HG02970 (cell line): ENCODE measurements at regions not wholly inside any gene's neighbourhood (a gene's known extent, or its start where the extent isn't known, plus 50 kb on each side); places are given as distances from the start of the nearest gene placed in this dataset.
"Not testable (repeated sequence)": the region's sequence is repeated elsewhere in the genome, so short reads cannot be mapped to it uniquely, and the experiment has no call there.

Experiments
- ATAC-seq: cut with Tn5 transposase; IDR thresholded peaks from one replicate; pipeline ENCODE4 v1.9.1; 2021; ENCODE audit warnings: mild to moderate bottlenecking, moderate library complexity, moderate number of reproducible peaks; ENCODE audit not compliant: unreplicated experiment, low FRiP score

GRCh38 chrX:39253551-39253950 is 452.3 kb downstream of the MID1IP1 start:
- no peak for ATAC-seq

- no peak for ATAC-seq
These were observed 457.1 kb downstream of the MID1IP1 start for GRCh38 chrX:39258331-39258730.

DNA sequence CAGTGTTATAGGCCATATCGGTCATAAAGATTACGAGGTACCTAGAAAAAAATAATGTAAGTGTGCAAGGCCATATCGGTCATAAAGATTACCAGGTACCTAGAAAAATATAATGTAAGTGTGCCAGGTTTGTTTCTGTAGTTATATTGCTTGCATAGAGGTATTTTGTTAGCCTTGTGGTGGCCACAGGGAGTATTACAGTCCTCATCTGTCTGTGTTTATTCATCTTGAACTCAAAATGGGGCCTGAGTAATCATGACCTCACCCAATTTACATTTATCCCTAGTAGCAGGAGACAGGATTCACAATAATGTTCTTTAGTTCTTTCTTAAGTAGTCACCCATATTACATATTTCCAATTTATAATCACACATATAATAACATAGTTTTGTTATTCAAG is 459.7 kb downstream of the MID1IP1 start:
- ATAC-seq = no peak

DNA sequence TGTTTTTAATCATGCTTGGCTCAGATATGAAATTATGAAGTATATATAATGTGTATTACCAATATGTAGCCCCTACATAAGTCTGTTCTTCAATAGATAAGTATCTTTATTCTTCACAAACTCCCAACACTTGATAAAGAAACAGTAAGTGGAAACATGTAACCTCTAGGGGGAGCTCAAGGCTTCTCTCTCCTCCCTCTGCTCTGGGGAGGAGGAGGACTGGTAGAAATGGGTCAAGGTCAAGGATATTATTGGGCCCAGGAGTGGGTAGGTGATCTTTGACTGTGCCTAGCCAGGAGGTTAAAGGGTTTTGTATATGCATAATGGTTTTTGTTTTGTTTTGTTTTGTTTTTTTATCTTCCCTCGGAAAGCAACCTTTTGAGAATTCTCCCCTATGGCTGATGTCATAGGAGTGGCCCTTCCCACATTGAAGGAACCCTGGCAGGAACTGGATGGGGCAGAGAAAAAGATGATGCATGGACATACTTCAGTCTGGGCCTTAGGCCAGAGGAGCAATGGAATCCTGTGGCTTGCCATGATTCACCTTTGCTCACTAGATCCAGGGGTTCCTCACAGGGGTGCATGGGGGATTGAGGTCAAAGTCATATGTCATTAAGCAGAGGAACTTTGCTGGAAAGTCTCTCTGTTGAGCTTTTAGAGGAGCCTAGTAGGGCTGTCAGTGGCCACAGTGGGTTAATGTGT is 460.3 kb downstream of the MID1IP1 start:
- no peak for ATAC-seq

DNA sequence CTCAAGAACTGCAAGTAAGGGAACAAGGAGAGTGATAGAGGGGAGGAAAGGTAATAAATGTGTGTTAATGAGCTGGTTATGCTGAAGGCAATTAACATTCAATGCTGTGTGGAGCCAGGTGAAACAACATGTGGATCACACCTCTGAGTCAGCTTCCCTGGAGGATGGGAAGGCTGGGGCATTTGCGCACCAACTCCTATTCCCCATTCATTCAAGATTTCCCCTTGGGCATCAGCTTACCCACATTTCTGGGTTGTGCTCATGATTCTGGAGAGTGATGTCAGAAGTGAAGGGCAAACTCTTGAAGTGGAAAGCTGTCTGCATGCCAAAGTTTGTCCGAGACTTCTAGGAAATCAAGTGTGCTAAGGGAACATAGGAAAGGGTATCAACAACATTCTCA is 461.4 kb downstream of the MID1IP1 start:
- no peak for ATAC-seq

DNA sequence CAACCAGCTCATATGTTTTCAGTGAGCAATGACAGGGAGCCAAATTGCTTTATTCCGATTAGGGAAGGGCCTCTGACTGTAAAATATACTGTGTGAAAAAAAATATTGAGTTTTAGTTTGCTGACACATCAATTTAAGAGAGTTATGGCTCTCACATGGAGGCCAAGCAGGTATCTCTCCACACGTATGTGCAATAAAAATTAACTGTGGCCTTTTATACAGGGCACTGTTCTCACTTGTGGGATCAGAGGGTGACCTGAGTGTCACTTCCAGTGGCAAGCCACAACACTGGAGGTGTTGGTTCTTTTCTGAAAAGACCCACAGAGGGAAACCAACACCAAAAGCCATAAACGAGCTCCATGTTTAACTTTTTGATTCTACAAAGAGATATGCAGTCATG is 462.8 kb downstream of the MID1IP1 start:
- ATAC-seq = no peak

GRCh38 chrX:39267176-39267575 is 465.9 kb downstream of the MID1IP1 start:
- ATAC-seq = no peak

DNA sequence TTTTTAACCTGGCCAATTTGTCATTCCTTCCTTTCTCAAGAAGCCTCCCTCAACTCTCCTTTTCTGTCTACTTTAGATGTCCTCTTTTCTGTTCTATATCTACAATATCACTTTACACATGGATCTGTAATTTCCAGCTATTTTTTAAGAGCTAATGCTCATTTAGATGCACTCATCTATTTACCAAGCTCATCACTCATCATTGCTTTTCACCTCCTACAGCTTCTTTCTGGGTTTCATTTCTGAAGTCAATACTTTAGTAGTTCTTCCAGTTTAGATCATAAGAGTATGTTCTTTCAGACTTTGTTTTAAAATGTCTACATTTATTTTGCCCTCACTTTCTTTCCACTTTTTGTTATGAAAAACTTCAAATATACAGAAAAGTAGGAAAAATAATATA is 466.9 kb downstream of the MID1IP1 start:
- no peak for ATAC-seq

- no peak for ATAC-seq
These were observed 474.3 kb downstream of the MID1IP1 start for GRCh38 chrX:39275500-39276068.

DNA sequence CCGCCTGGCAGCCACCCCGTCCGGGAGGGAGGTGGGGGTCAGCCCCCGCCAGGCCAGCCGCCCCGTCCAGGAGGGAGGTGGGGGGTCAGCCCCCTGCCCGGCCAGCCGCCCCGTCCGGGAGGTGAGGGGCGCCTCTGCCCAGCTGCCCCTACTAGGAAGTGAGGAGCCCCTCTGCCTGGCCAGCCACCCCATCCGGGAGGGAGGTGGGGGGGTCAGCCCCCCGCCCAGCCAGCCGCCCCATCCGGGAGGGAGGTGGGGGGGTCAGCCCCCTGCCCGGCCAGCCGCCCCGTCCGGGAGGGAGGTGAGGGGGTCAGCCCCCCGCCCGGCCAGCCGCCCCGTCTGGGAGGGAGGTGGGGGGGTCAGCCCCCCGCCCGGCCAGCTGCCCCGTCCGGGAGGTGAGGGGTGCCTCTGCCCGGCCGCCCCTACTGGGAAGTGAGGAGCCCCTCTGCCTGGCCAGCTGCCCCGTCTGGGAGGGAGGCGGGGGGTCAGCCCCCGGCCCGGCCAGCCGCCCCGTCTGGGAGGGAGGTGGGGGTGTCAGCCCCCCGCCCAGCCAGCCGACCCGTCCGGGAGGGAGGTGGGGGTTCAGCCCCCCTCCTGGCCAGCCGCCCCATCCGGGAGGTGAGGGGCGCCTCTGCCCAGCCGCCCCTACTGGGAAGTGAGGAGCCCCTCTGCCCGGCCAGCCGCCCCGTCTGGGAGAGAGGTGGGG is 476.6 kb downstream of the MID1IP1 start:
- ATAC-seq = not testable (repeated sequence)

DNA sequence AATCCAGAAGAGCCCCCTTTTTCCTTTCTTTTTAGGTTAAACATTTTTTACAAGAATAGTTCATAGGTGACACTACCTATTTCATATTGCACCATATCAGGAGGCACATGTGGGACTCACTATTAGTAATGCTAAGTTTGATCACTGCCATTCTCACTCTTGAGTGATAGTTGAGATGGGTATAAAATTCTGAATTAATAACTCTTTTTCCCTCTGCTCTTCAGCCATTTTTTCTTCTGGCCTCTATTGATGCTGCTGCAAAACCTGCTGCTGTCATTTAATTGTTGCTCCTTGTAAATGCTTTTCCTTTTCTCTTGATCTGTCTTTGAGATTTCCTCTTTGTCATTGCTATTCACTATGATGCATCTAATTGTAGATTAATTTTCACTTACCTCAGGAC is 482.0 kb downstream of the MID1IP1 start:
- ATAC-seq = no peak

DNA sequence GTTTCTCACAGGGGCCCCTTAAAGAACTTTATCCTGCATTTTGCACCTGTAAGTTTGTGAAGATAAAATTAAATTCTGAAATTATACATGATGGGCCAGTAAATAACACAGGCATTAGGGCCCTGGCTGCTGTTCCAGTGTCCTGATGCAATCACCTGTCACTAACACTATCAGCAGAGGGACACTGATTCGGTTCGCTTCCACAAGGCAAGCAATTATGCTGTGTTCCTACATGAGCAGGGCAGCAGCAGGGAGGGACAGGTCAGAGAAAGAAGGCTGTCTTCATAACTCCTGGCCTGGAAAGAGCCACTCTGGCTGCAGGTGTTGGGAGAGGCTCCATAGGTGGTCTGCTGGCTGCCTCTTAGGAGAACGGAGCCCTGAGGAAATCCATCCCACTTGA is 487.3 kb downstream of the MID1IP1 start:
- no peak for ATAC-seq

GRCh38 chrX:39289827-39290226 is 488.6 kb downstream of the MID1IP1 start:
- ATAC-seq = no peak

DNA sequence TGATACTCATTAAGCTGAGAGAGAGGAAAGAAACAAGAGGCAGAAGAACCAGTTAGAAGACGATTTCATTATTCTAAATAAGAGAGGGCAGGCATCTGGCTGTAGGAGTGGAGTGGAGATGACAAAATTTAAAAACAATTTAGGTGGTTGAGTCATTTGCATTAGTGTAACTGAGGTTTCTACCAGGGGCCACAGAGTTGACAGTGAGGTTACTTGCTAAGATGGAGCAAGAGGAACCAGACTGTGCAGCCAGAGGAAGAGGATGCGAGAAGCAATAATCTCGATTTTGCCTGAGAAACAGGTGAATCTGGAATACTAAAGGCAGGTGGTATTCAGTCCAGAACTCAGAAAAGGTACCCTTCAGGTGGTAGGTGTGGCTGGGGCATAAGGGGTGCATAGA is 491.9 kb downstream of the MID1IP1 start:
- ATAC-seq = no peak

- no peak for ATAC-seq
These were observed 495.2 kb downstream of the MID1IP1 start for GRCh38 chrX:39296472-39296871.

GRCh38 chrX:39298821-39299220 is 497.6 kb downstream of the MID1IP1 start:
- ATAC-seq = no peak

- ATAC-seq = no peak
These were observed 498.4 kb downstream of the MID1IP1 start for GRCh38 chrX:39299615-39300014.

- no peak for ATAC-seq
These were observed 499.8 kb downstream of the MID1IP1 start for GRCh38 chrX:39301036-39301435.

DNA sequence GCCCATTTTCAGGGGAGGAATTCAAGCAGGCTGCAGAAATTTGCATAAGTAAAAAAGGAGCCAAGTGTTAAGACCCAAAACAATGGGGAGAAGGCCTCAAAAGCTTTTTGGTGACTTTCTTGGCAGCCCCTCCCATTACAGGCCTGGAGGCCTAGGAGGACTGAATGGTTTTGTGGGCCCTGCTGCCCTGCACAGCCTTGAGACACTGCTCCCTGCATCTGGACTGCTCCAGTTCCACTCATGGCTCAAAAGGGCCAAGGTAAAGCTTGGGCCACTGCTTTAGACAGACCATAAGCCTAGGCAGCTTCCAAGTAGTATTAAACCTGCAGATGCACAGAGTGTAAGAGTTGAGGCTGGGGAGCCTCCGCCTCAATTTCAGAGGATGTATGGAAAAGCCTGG is 501.6 kb downstream of the MID1IP1 start:
- ATAC-seq = no peak

DNA sequence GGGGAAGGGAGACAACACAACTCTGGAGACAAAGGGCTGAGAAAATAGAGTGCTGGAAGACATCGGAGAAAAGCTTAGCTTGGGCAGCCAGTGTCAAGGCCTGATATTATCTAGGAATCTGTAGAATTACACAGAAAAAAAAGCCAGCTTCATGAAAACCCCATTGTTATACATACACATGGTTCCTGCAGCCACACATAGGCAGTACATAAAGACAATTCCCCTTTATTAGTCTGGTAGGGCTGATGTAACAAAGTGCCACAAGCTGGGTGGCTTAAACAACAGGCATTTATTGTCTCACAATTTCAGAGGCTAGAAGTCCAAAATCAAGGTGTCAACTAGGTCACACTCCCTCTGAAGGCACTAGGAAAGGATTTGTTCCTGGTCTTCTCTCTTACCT is 503.5 kb downstream of the MID1IP1 start:
- ATAC-seq = no peak

DNA sequence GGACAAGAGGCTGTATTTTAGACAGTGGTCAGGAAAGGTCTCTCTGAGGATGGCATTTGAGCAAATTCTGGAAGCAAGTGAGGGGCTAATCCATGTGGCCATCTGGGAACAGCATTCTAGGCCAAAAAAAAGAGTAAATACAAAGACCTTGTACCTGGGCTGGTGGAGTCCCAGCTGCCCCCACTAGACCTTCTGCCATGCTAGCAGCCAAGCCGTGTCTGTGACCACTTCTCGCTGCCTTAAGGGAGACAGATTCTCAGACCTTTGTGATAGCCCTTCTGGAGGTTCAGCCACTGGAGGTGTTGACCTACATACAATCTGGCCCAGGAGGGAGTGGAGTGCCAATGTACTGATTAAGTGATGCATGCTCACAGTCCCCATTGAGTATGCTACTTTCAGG is 506.2 kb downstream of the MID1IP1 start:
- no peak for ATAC-seq

DNA sequence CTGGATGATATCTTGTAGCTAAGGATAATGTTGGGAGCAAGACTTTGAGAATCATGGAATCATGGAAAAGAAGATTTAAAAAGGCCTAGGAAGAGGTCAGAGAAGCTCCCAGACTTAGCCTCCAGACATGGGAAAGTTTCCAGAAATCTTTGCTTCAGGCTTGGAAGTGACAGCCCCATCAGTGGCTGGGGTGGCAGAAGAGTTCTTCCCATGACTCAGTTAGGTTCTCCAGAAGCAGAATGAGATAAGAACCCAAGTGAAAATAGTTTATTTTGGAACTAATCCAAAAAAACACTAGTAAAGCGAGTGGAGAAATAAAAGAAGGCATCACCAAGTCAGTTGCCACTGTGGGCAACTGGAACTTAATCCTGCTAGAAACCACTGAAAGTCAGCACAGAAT is 506.9 kb downstream of the MID1IP1 start:
- ATAC-seq = no peak
